ENCODE measurements at regions not wholly inside any gene's neighbourhood (a gene's known extent, or its start where the extent isn't known, plus 50 kb on each side); places are given as distances from the start of the nearest gene placed in this dataset.

DNA sequence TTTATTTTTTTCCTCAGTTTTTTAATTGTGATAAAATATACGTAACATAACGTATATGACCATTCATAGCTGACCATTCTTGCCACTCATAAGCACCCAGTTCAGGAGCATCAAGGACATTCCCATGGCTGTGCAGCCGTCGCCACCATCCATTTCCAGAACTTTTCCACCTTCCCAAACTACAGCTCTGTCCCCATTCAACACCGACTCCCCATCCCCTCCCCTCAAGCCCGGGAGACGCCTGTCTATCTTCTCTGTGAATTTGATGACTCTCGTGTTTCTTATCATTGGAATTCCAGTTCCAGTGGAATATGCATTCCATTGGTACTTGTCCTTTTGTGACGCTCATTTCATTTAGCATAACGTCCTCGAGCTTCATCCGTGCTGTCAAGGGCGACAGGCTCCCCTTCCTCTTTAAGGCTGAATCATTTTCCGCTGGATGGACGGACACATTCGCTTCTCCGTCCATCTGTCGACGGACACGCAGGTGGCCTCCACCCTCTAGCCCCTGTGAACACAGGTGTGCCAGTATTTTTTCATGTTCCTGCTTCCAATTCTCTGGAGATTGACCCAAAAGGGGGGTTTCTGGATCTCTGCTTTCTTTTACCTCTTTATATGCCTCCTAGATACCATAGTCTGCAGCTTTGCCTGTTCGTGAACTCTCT is 88.1 kb downstream of the YTHDF1 start:
- DNase-seq, result peak; percentile 1

DNA sequence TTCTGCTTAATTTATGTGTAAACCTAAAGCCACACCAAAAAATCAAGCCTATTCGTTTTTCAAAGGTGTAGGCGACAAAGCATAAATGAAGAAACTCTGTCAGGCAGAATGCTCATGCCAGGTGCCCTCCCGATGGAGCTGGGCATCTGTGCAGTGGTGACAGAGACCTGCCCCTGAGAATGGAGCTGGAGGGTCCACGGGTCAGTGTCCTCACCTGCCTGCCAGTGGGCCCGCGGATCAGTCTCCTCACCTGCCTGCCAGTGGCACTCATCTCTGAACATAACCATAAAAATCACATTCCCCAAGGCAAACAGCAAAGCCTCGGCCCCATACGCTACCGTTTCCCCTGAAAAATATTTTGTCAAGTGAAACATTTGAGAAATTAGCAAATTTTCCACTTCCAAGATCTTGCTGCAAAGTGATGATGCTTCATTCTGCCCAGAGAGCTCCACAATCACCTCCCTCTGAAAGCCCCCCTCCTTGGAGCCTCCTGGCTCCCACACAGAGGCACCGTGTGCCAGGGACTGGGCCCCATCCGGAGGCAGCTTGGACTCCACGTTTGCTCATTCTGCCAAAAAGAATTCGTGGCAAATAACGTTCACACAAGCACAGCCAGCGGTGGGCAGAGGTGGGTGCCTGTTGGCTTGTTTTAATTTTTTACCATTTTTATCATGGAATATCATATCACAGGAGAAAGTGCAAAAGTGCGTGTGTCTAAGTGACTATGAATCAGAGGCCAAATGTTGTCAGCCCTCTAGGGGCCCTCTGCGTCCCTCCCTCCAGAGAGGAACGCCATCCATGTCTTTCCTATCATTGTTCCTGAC is 88.8 kb downstream of the YTHDF1 start:
- no peak for DNase-seq

DNA sequence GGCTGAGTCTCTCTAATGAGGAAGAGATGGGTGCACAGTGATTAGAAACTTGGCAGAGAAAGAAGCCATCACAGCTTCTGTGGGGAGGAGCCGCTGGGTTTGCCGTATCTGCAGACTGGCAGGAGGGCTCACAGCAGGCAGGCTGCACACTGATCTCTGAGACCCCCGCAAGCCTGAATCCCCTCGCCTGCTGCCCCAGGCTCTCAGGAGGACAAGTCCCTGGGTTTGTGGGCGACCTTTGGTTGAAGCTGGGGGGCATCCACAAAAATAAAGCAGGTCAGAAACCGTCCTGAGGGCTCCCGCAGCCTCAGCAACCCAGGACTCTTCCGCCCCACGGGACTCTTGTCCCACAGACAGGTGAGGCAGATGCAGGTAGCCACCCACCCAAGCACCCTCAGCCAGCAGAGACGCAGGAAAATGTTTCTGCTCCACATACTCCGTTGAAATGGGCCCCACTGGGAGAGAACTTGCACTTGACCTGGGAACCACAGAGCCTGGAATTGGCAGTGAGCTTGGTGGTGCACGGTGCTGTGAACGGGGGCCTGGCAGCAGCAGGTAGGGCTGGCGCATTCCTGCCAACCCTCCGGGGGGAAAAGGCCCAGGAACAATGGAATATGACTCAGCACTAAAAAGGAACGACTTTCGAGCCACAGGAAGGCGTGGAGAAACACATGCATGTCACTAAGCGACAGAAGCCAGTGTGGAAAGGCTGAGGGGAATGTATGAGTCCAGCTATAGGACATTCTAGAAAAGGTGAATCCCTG is 89.9 kb downstream of the YTHDF1 start:
- DNase-seq, result peak; percentile 1

DNA sequence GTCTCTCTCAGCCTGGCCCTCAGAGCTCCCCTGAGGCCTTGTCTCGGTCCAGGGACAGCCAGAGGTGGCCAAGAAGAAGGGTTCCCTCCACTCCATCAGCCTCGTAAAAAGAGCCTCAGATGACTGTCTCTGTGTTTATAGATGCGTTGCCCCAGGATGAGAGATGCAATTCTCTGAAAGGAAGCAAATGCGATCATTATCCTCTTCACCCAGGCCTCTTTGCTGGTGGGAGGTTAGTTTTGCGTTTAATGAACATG is 90.4 kb downstream of the YTHDF1 start:
- DNase-seq, result no peak

DNA sequence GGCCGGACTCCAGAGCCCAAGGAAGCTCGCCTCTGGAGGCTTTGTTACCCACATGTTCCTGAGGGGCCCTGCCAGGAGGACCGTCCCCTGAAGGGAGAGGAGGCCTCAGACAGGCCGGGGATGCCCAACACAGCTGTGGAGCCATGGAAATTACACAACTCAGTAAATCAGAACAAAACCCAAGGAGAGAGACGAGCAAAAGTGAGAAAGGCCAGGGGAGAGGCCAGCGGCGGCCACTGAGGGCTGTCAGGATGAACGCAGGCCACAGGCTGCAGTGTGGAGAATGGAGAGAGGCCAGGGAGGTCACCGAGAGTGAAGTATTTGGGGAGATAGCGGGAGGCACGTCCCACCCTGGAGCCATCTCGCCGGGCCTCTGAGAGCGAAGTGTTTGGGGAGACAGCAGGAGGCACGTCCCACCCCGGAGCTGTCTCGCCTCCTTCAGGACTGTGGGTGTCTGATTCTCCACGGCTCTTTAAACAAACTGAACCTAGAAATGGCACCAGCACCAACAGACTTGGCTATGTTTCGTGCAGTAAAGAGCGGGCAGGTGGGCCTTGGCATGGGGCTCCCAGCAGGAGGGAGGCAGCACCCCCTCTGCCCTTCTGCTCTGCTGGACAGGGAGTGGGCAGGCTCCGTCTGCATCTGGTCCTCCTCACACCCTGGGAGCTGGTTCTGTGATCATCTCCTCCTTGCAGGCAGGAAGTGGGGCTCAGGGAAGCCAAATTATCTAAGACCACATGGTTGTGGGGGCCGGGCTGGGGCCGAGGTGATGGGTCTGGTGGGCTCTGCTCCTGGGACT is 91.0 kb downstream of the YTHDF1 start:
- peak; percentile 0 for DNase-seq

DNA sequence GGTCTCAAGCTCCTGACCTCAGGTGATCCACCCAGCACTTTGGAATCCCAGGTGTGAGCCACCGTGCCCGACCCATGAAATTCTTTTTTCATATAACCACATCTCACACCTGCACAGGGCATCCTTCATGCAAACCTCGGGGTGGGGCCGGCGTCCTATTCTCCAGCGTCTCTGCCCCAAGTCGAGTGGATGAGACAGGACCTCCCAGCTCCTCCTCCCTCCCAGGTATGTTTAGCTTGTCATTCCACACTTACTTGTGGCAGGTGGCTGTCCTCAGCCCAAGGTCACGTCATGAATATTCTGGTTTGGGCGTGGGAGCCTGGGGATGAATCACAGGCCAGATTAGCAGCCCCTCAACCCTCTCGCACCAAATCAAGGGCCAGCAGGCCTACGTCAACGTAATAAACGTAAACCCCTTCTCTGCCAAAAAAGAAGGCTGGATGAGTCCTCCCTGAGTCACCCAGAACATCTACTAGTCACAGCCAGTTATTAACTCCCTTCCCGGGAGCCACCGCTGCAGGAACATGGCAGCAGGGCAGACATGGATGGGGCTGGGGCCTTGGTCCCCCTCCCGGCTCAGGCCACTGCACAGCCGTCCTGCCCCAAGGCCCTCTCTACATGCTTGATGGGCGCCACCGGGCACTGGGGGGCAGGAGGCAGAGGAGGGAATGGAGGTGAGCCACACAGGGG is 91.7 kb downstream of the YTHDF1 start:
- peak; percentile 2 for DNase-seq

DNA sequence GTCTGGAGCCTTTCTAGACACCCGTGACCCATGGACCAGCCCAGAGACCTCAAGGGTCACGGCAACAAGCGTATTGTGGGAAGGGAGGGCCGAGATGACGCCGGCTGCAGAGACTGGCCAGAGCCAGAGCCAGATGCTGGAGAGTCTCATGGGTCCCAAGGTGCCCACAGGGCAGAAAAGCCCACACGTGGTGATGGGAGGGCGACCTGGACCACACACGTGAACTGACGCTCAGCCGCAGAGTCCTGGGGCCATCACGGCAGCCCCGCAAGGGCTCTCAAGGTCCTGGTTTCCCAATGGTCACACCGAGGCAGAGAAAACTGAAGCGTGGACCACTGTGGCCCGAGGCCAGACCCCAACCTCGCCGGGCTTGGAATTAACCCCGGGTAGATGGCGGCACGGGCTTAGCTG is 92.6 kb downstream of the YTHDF1 start:
- DNase-seq, result peak; percentile 0

DNA sequence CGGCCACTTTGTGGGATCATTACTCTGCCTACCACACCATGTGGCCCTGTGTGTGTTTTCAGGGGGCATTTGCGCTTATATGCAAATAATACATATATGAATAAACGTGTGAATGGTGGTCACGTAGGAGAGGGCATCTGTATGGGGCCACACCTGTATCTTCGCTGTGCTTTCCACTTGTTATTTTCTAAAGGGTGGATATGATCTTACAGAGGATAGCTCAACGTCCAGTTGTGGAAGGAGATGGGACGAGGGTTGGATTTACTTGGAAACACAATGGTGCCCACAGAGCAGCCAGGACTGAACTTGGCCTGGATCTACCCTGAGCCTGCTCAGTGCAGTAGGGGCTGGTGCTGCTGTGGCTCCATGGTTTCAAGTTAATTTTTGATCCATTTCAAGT is 93.3 kb downstream of the YTHDF1 start:
- DNase-seq, result peak; percentile 1

DNA sequence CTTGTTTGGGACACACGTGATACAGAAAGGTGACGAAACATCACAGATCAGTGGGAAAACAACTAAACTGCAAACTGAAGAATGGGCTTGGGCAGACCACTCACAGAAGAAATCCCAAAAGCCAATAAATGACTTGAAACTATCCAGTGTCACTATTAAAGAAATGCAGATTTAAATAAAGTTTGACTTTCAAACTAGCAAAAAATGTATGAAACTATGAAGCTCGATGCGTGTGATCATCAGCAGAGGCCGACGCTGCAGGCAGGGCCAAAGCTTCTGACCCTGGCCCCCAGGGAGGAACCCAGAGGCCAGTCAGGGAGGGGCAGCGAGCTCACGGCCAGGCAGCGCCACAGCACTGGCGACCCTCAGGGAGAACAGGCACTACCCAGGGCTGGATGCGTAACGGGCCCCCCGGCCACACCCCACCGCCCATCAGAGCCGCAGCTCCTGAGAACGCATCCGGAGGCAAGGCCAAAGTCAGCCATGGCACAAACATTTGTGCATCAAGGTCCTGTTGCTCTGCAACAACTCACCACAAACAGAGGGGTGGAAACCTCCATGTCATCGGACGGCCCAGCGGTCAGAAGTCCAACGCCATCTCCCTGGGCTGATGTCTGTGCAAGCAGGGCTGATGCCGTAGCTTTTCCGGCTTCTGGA is 94.1 kb downstream of the YTHDF1 start:
- DNase-seq, result peak; percentile 2

DNA sequence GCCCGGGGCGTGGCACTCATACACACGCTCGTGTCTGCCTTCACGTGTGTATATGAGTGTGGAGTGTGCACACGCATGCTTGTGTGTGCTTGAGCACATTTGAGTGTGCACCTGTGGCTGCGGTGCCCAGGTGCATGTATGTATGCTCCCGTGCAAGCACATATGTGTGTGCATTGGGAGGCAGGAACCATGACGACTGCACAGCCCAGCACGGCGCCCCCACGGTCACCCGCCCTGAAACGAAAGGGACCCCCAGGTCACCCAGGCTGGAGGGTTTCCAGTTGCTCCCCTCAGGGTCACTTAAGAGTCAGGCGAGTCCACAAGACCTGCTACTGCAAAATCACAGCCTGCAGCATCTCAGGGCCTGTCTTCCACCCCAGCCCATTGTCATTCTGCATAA is 94.7 kb downstream of the YTHDF1 start:
- no peak for DNase-seq

DNA sequence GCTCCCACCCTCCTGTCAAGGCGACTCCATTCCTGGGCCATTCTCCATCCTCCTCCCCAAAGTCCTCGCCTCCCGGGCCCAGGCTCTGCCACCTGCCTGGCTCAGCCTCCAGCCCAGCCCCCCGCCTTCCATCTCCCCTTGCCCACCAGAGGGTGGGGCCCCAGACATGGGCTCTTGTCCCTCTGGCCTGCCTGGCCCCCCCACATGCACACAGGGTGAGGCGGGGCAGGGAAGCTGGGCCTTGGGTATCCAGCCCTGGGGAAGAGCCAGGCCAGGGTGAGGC is 95.2 kb downstream of the YTHDF1 start:
- DNase-seq, result no peak

DNA sequence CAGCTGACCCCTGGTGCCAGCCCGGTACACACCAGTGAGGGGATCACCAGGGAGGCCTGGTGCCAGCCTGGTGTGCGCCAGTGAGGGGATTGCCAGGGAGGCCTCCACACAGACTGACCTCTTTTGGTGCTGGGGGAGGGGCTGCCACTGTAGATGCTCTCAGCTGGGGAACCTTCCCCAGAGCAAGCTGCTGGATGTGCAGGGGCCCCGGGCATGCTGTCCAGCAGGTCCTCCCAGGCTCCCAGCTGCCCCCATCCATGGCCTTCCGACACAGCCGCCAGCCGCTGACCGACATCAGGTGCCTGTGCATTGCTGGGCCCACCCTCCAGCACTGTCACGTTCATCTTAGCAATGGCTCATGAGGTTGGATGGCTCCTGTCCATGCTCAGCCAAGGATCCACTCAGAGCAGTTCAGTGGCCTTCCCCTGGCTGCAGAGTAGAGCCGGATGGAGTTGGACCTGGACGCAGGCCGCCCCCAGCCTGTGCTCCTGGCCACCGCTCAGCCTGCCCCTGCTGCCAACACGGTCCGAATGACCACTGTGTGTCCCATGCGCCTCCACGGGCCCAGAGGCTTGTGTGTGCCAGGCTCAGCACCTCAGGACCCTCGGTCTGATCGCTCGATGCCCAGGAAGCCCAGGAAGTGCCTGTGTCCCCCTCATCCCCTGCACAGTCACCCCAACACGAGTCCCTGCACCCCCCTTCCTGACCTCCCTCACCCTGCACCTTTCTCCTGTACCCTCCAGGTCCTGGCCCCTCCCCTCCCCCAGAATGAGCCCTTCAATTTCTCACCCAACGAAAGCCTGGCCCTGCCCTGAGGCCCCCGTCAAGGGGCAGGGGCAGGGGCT is 95.7 kb downstream of the YTHDF1 start:
- DNase-seq, result no peak

DNA sequence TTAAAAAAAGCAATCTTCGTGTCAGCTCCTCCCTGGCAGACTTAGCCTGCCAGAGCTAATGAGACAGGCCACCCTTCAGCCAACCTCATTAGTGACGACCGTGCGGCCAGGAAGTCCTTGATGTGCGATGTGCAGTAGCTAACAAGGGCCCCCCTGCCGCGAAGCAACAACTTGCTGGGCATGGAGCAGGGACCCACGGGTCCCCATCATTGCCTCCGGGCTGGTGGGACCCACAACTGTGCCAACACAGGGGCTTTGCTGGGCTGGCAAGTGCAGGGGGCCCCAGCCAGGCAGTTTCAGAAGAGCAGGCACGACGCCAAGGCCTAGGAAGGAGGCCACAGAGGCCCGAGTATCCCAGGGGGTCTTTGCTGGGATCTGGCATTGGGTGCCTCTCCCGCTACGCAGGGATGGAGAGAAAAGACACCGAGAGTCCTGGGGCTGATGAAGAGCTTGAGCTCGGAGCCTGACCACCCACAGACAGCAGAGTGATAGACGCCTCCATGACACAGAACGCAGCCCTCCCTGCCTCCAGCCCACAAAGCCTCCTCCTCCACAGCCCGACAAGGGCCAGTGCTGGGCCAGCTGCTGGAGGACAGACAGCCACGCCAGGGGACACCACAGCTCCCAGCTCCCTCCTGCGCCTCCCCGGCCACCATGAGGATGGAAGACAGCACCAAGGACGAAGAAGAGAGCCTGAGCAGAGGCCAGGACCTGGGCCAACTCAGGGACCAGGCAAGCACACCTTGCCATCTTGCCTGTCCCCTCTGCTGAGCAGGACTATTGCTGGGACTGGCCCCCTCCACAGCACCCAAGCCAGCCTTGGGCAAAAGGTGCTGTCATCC is 96.6 kb downstream of the YTHDF1 start:
- no peak for DNase-seq

DNA sequence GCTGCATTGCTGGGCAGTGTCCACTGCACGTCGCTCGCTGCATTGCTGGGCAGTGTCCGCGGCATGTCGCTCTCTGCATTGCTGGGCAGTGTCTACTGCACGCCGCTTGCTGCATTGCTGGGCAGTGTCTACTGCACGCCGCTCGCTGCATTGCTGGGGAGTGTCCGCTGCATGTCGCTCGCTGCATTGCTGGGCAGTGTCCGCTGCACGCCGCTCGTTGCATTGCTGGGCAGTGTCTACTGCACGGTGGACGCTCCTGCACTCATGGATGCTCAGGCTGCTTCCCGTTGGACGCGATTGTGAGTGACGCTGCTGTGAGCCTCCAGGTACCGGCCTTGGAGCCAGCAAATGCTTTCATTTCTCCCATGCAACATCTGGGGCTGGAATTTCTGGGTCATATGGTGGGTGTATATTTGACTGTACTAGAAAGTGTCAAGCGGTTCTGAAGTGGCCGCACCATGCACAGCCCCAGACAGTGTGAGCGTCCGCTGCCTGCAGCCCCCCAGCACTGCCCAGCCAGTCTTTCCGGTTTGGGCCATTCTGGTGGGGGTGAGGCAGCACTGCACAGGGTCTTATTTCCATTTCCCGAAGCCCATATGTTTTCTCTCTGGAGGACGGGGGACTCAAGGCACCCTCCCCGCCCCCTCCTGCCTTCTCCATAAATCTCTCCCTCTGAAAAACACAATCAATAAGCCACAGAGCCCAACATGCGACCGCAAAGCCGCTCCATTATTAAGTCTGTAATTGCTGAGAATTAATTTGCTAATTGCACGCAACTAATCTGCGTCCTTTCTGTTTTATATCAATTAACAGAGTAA is 97.4 kb downstream of the YTHDF1 start:
- DNase-seq, result no peak

DNA sequence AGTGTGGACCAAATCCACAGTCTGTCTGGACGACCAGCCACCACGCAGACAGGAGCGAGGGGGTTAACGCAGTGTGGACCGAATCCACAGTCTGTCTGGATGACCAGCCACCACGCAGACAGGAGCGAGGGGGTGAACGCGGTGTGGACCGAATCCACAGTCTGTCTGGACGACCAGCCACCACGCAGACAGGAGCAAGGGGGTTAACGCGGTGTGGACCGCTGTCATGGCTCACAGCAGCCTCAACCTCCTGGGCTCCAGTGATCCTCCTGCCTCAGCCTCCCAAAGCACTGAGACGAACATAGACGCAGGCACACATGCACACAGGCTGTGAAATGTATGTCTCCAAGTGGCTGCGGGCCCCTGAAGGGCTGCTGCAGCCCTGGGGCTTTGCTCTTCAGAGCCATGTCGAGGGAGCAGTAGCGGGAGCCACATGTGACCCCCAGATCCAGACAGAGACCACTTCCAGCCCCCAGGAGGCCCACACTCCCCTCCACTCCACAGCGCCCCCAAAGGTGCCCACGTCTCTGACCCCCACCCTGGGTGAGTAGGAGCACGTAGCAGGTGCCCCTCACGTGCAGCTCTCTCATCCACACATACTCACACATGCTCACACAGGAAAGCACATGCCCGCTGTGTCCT is 98.1 kb downstream of the YTHDF1 start:
- DNase-seq, result no peak

DNA sequence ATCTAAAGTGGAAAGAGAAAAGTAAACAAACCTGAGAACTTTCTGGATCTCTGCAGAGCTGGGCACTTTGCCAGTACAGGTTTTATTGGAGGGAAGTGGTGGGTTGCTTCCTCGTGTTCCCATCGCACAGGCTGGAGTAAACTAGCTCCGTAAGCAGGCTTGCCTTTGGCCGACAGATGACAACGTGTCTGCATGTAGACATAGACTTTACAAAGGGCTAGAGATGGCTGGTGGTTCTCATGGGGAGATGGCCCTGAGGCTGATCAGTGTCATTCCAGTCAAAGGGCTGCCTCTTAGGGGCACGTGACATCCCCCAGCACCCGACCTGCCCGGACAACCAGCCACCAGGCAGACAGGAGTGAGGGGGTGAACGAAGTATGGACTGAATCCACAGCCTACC is 98.8 kb downstream of the YTHDF1 start:
- DNase-seq, result no peak

DNA sequence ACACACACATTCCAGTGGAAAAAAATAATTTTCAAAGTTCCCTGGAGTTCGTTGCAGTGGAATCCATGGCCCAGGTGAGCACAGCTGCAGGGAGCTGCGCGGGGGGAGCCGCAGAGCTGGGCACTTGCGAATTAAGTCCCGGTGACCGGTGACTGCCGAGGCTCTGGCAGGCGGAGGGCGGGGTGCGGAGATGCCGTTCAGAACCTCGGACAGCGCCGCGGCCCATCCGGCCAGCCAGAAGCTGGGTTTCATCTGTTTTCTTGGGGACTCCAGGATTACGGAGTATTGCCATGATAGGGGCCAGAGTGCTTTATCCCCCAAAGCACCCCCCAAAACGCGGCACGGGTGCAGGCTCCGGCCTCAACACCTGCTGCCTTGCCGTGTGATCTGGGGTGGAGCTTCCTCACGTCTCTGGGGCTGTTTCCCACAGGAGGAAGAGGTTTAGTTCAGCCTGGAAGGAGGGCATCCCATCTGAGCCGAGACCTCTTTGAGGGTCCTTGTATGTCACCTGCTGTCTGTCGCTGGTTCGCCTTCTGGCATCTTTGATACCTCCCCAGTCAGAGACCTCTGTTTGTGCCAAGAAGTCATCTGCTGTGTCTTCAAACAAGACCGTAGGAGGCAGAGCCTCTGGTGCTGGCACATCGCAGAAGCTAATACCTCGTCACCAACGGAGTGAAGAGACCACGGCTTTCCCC is 99.4 kb downstream of the YTHDF1 start:
- DNase-seq, result no peak

Data from activated gamma-delta T cell treated with Interleukin-2 at 50 U/mL for 16 hours (primary cell).